Hematopoietic multipotent progenitor cell treated with erythropoietin and hydrocortisone succinate and interleukin-3 and kit ligand, for 8 days (in vitro differentiated cells): ENCODE measurements at regions not wholly inside any gene's neighbourhood (a gene's known extent, or its start where the extent isn't known, plus 50 kb on each side); places are given as distances from the start of the nearest gene placed in this dataset.
"Not testable (repeated sequence)": the region's sequence is repeated elsewhere in the genome, so short reads cannot be mapped to it uniquely, and the experiment has no call there.

Experiments used
- DNase-seq: peaks from one replicate; pipeline ENCODE4 v3.0.0-alpha.2; 2015

- DNase-seq: no peak
Measured at GRCh38 chr2:221752781-221753180, 180.7 kb upstream of the EPHA4 start.

GRCh38 chr2:221750316-221750715 lies 178.2 kb upstream of the EPHA4 start:
- DNase-seq: no peak

GRCh38 chr2:221747289-221747972 lies 175.3 kb upstream of the EPHA4 start:
- DNase-seq: no peak

- no peak for DNase-seq
Measured at GRCh38 chr2:221741496-221742211, 169.6 kb upstream of the EPHA4 start.

GRCh38 chr2:221731432-221732145 lies 159.5 kb upstream of the EPHA4 start:
- DNase-seq: no peak

- no peak for DNase-seq
Measured at GRCh38 chr2:221726894-221727513, 154.9 kb upstream of the EPHA4 start.

- DNase-seq: no peak
Measured at GRCh38 chr2:221724631-221725203, 152.6 kb upstream of the EPHA4 start.

GRCh38 chr2:221724117-221724516 lies 152.0 kb upstream of the EPHA4 start:
- DNase-seq: not testable (repeated sequence)

- no peak for DNase-seq
Measured at GRCh38 chr2:221716426-221717303, 144.6 kb upstream of the EPHA4 start.

- no peak for DNase-seq
Measured at GRCh38 chr2:221715523-221716247, 143.6 kb upstream of the EPHA4 start.

- no peak for DNase-seq
Measured at GRCh38 chr2:221710744-221711143, 138.6 kb upstream of the EPHA4 start.

GRCh38 chr2:221708902-221709301 lies 136.8 kb upstream of the EPHA4 start:
- DNase-seq: no peak

- no peak for DNase-seq
Measured at GRCh38 chr2:221705185-221705877, 133.2 kb upstream of the EPHA4 start.

GRCh38 chr2:221704442-221704841 lies 132.3 kb upstream of the EPHA4 start:
- DNase-seq: no peak

GRCh38 chr2:221693365-221693764 lies 121.3 kb upstream of the EPHA4 start:
- no peak for DNase-seq

- DNase-seq: no peak
Measured at GRCh38 chr2:221691571-221691970, 119.5 kb upstream of the EPHA4 start.

GRCh38 chr2:221689140-221689539 lies 117.0 kb upstream of the EPHA4 start:
- DNase-seq: no peak

- DNase-seq: no peak
Measured at GRCh38 chr2:221680548-221680947, 108.4 kb upstream of the EPHA4 start.

- DNase-seq: no peak
Measured at GRCh38 chr2:221677688-221678087, 105.6 kb upstream of the EPHA4 start.

GRCh38 chr2:221676566-221677172 lies 104.6 kb upstream of the EPHA4 start:
- no peak for DNase-seq
